ENCODE measurements at regions not wholly inside any gene's neighbourhood (a gene's known extent, or its start where the extent isn't known, plus 50 kb on each side); places are given as distances from the start of the nearest gene placed in this dataset.

DNA sequence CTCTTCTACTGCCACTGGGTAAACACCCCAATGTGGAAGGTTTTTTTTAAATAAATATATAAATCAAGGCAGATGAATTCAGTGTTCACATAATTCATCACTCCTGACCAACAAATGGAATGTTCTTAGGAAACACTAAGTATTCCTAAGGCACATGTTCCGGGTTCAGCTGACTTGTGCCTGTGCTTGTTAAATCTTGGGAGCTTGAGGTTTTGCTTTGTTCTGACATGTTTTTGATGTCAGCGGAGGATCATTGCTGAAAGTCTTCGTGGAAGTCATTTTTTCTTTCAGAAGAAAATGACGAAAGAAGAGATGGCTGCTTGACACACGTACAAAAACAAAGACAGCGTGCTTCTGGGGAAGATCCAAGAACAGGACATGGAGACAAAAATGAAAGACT, 185.8 kb downstream of the MZT1 start:
- no peak for TF ChIP-seq POLR2A (IDR thresholded peaks at IDR 0.05)
- TF ChIP-seq, protein P1, sequence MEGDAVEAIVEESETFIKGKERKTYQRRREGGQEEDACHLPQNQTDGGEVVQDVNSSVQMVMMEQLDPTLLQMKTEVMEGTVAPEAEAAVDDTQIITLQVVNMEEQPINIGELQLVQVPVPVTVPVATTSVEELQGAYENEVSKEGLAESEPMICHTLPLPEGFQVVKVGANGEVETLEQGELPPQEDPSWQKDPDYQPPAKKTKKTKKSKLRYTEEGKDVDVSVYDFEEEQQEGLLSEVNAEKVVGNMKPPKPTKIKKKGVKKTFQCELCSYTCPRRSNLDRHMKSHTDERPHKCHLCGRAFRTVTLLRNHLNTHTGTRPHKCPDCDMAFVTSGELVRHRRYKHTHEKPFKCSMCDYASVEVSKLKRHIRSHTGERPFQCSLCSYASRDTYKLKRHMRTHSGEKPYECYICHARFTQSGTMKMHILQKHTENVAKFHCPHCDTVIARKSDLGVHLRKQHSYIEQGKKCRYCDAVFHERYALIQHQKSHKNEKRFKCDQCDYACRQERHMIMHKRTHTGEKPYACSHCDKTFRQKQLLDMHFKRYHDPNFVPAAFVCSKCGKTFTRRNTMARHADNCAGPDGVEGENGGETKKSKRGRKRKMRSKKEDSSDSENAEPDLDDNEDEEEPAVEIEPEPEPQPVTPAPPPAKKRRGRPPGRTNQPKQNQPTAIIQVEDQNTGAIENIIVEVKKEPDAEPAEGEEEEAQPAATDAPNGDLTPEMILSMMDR (IDR thresholded peaks at IDR 0.05) = no peak

Data from Peyer's patch (tissue), 4 donors.